HG03280 (cell line): ENCODE measurements at regions not wholly inside any gene's neighbourhood (a gene's known extent, or its start where the extent isn't known, plus 50 kb on each side); places are given as distances from the start of the nearest gene placed in this dataset.
"Not testable (repeated sequence)": the region's sequence is repeated elsewhere in the genome, so short reads cannot be mapped to it uniquely, and the experiment has no call there.

Source experiments
- ATAC-seq: cut with Tn5 transposase; IDR thresholded peaks from one replicate; pipeline ENCODE4 v1.9.1; 2021; ENCODE audit warnings: mild to moderate bottlenecking, moderate library complexity; ENCODE audit not compliant: unreplicated experiment

DNA sequence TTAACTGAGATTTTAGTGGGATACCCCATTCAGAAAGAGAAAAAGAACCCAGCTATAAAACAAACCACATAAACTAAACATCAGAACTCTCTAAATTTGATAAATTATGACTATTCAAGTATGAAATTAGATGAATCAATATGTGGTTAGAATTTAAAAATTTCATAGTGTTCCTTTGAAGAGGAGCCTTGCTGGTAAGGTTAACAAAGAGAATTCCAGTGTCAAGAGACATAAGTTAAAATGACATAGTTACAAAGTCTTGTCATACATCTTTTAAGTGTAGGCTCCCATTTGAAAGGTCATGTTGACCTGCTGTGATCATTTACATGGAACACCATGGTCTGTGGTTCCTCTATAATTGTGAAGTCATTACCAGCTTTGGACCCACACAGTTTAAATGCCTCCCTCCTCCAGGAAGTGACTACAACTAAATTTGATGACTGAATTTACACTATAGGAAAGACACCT is 231.6 kb upstream of the ETAA1 start:
- ATAC-seq = no peak

DNA sequence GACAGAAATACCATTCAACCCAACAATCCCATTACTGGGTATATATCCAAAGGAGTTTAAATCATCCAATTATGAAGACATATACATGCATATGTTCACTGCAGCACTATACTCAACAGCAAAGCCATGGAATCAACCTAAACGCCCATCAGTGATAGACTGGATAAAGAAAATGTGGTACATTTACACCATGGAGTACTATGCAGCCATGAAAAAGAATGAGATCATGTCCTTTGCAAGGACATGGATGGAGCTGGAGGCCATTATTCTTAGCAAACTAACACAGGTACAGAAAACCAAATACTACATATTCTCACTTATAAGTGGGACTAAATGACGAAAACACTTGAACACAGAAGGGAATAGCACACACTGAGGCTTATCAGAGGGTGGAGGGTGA is 230.6 kb upstream of the ETAA1 start:
- not testable (repeated sequence) for ATAC-seq

GRCh38 chr2:67169417-67170140 is 227.6 kb upstream of the ETAA1 start:
- ATAC-seq = no peak

GRCh38 chr2:67179526-67179925 is 217.6 kb upstream of the ETAA1 start:
- no peak for ATAC-seq

DNA sequence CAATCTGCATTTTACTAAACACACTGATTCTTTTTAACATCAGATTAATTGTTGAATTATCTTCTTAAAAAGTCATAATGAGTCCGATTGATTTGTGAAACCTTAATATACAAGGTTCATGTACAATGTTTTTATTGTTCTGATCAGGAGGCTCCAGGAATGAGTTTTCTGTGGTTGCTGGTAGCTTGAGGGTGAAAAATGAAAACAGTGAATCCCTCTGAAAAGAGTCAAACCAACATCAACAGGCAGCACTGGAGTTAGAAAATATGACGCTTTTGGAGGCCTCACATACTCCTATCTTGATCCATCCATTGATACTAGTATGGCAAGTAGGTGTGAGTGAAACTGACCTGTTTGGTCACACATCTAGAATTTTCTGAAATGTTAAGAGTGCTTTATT is 216.3 kb upstream of the ETAA1 start:
- ATAC-seq = no peak

- ATAC-seq = no peak
Measured at GRCh38 chr2:67182884-67183283, 214.2 kb upstream of the ETAA1 start.

DNA sequence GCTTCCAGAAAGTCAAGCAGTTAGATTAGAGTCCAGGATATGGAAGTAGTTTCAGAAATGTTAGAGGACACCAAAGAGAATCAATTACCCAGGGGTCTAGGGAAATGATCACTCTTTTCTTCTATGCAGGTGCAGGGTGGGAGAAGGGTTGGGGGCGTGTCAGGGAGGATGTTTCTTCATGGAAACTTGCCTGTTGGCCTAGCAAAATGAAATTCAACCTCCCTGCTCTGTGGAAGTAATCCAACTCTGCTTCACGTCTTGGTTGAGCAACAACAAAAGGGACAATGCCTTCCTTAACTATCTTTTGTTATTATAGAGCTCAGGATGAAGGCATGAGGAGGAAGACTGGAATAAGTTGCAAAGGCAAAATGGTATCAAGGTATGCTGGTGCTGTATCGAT is 210.8 kb upstream of the ETAA1 start:
- ATAC-seq = no peak

DNA sequence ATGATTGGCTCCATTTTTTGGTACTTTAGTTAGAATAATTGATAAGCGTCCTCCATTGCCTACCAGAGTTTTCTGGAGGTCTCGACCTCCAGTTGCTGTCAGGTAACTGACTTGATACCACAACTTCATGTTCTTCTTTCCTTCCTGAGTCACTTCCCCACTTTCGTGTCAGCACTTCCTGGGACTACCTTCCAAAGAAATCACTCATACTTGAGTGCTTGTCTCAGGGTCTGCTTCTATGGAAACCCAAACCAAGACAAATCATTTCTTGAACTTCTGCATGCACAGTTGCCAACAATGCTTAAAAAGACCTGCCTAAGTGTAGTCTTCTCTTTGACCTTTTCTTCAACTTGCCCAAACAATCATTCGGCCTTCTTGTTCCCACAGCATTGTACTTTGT is 210.3 kb upstream of the ETAA1 start:
- no peak for ATAC-seq

DNA sequence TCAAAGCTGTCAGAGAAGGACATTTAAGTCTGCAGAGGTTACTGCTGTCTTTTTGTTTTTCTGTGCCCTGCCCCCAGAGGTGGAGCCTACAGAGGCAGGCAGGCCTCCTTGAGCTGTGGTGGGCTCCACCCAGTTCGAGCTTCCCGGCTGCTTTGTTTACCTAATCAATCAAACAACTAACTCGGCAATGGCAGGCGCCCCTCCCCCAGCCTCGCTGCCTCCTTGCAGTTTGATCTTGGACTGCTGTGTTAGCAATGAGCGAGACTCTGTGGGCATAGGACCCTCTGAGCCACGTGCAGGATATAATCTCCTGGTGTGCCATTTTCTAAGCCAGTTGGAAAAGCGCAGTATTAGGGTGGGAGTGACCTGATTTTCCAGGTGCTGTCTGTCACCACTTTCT is 201.8 kb upstream of the ETAA1 start:
- not testable (repeated sequence) for ATAC-seq

GRCh38 chr2:67201521-67201920 is 195.6 kb upstream of the ETAA1 start:
- ATAC-seq = no peak

DNA sequence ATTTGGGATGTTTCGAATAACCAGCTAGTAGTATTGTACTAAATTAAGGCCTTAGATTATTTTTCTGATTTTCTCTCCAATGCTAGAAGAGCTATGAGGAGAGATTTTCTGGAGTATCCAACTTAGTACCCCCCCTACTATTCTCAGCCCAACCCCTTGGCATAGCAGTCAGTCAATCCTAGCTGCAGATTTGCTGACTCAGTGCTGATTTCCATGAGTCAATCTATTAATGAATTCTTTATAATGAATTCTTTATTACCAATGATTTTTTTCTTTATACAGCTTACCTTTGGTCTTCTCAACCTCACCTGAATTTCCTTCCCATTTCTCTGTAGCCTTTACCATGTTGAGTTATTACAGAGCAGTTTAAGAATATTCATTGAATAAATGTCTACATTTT is 192.8 kb upstream of the ETAA1 start:
- ATAC-seq = no peak

DNA sequence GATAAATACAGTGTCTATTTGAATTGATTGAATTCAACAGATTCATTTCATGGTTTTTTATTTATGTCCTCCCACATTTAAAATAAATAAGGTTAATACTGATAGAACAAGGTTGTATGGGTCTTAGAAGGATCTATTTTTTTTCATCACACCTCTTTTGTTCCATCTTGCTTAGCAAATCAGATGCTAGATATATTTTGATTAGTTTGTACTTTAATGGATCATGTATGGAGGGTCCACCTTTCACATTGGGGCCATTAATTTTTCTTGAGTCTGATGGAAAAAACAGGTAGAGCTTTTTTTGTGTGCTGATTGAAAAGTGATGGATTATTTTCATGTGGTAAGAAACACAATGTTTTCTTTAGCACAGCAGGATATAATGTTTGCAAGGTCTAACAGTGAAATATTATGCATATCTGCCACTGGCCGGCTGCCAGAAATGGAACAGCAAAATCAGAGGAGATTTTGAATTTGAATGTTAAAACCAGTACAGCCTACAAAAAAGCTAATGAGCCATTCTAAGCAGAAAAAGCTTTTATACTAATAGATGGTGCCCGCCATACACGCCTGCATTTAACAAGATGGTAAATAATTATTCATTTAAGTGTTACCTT is 188.1 kb upstream of the ETAA1 start:
- no peak for ATAC-seq

GRCh38 chr2:67210430-67210829 is 186.7 kb upstream of the ETAA1 start:
- ATAC-seq = no peak

GRCh38 chr2:67212203-67212602 is 184.9 kb upstream of the ETAA1 start:
- ATAC-seq = no peak

DNA sequence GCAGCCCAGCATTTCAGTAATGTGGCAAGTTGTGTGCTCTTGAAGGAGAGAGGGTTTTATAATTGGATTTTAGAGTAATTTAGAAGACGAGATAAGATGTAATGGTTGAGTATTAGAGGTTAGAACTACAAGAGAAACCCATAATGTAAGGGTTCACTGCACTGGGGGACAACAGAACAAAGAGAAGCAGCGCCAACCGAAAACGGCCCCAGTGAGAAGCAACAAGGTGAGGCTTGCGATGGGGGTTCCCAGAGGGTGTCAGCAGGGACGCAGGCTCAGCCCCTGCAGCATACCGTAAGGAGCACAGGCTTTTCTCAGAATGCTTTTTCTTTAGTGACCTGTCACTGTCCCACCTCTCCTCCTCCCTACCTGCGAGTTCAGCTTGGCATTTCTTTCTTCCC is 183.9 kb upstream of the ETAA1 start:
- ATAC-seq = no peak

- ATAC-seq = no peak
Measured at GRCh38 chr2:67213677-67214402, 183.3 kb upstream of the ETAA1 start.

- no peak for ATAC-seq
Measured at GRCh38 chr2:67214585-67215185, 182.4 kb upstream of the ETAA1 start.

DNA sequence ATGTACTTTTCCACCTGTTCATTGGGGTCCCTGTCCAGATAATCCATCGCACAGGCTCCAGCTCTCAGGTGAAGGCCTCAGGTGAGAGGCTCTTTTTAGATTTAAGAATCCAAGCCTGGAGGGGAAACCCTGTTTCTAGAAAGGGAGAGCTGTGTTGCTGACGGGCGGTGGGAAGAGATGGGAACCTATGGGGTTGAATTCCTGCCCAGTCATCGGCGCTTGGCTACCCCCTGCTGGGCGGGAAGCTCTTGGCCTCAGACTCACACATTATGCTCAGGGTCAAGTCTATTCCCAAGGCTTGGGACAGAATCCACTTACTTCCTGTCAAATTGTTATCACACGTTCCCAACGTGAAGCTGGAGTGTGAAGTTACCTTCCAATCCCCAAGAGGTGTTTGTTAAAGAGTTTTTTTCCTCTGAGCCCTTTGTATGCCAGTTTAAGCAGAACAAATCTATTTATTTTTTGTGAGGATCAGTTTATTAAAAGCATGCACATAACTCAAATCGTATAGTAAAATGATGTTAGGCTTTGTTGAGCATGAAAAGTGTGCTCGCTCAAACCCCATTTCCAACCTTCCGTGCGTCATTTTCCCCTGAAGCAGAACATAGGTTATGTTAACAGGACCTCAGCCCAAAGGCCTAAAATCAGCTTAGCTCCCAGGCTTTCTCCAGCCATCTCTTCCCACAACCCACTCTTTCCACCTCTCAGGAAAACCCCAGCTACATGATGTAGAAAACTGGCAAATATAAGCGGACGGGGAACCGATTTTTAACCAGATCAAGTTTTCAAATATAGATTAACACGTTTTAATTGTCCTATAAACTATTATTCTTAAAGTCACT is 181.7 kb upstream of the ETAA1 start:
- ATAC-seq = no peak

- no peak for ATAC-seq
Measured at GRCh38 chr2:67216103-67216502, 181.0 kb upstream of the ETAA1 start.

- no peak for ATAC-seq
Measured at GRCh38 chr2:67216881-67217280, 180.3 kb upstream of the ETAA1 start.

DNA sequence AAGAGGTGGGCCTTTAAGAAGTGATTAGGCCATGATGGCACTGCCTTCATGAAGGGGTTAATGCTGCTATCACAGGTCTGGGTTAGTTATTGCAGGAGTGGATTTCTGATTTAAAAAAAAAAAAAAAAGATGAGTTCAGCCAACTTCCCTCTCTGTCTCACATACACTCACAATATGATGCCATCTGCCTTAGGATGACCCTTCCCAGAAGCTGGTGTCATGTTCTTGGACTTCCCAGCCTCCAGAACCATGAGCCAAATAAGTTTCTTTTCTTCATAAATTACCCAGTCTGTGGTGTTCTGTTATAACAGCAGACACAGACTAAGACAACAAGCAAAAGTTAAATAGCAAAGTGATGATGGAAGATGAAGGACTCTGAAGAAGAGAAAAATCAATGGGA is 179.7 kb upstream of the ETAA1 start:
- no peak for ATAC-seq
